ENCODE measurements at regions not wholly inside any gene's neighbourhood (a gene's known extent, or its start where the extent isn't known, plus 50 kb on each side); places are given as distances from the start of the nearest gene placed in this dataset.

DNA sequence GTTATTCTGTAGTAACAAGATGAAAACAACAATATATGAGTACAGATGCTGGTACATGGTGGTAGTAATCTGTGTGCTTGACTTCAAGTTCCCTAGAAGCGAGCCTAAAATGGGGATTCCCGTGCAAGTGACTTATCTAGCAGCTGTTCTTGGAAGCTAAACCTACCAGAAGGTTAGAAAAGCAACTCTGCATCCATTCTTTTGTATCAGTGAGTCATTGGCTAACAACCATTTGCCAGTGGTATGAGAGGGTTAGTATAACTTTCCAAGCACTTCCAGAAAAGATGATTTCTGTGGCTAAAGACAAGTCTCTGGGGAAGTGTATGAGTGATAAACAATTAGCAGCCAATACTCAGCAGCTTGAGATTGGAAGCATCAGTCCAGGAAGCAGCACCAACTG lies 787.7 kb upstream of the CDH6 start:
- Histone ChIP-seq H3K79me1 (ENCODE audit: insufficient read depth, low read depth, low read length, poor library complexity, severe bottlenecking) (no peaks in the 10 kb centered on the region), H3K4me1 (ENCODE audit: insufficient read depth, low read length) (no peaks in the 10 kb centered on the region), H3K14ac (ENCODE audit: insufficient read depth, low read length) (no peak overlapping the region), H3K23ac (ENCODE audit: insufficient read length, low read depth, low read length) (no peak overlapping the region), H2BK12ac (ENCODE audit: insufficient read length, low read depth, low read length) (no peak overlapping the region), H4K8ac (replicated peaks; ENCODE audit: insufficient read length, low read depth, low read length) (no peak overlapping the region), H2BK20ac (ENCODE audit: low read depth, low read length, poor library complexity, severe bottlenecking) (no peak overlapping the region), H2BK5ac (ENCODE audit: insufficient read length, low read length) (no peak overlapping the region), H2BK120ac (ENCODE audit: low read depth, low read length, poor library complexity, severe bottlenecking) (no peak overlapping the region), H3K4me2 (ENCODE audit: insufficient read depth, insufficient read length, low read length) (no peak overlapping the region), H4K5ac (ENCODE audit: insufficient read length, low read depth, low read length) (no peak overlapping the region), H3K27ac (ENCODE audit: insufficient read length, low read depth, low read length) (no peak overlapping the region), H3K9ac (ENCODE audit: extremely low read depth, insufficient read length, low read length) (no peak overlapping the region), H3K18ac (ENCODE audit: insufficient read length, low read depth, low read length) (no peak overlapping the region), H4K20me1 (ENCODE audit: control insufficient read depth, insufficient read depth, insufficient read length) (no peaks in the 10 kb centered on the region), H2AK5ac (ENCODE audit: insufficient read length, low read length) (no peak overlapping the region), H3K56ac (ENCODE audit: insufficient read length, low read depth, low read length) (no peak overlapping the region), H3K9me3 (ENCODE audit: control insufficient read depth, low read depth, low read length) (no peaks in the 10 kb centered on the region), H3K79me2 (ENCODE audit: insufficient read depth, low read length) (no peaks in the 10 kb centered on the region), H3K27me3 (ENCODE audit: insufficient read depth, low read length) (no peaks in the 10 kb centered on the region), H3T11ph (ENCODE audit: low read length) (no peak overlapping the region), H4K91ac (ENCODE audit: insufficient read length, low read depth, low read length) (no peak overlapping the region), H2BK15ac (ENCODE audit: low read depth, low read length) (no peak overlapping the region), H3K4ac (ENCODE audit: low read depth, low read length) (no peak overlapping the region), H2AFZ (ENCODE audit: low read length) (no peak overlapping the region), H3K23me2 (ENCODE audit: insufficient read length, low read depth, low read length, poor library complexity, severe bottlenecking) (no peaks in the 10 kb centered on the region)
- Mint-ChIP-seq H3K4me1 (peaks cover 4 to 7% of the 10 kb centered on the region in 2 experiments), H3K27ac (no peak overlapping the region), H3K9me3 (peaks cover 0 to 4% of the 10 kb centered on the region in 2 experiments; a peak in 1 of 5 replicates), H3K4me3 (no peak overlapping the region), H3K27me3 (ENCODE audit: low read depth) (no peaks in the 10 kb centered on the region), H3K36me3 (ENCODE audit: insufficient read depth in 1 of 3, low read depth in 3 of 3) (peaks cover 0 to 1% (median 0%) of the 10 kb centered on the region in 3 experiments; a peak in 1 of 7 replicates)
- no CpG with 5 or more reads among the region's 2 CpGs for WGBS (ENCODE audit: extremely low coverage, insufficient read length, low lambda C conversion rate)
- TF ChIP-seq, protein P1, sequence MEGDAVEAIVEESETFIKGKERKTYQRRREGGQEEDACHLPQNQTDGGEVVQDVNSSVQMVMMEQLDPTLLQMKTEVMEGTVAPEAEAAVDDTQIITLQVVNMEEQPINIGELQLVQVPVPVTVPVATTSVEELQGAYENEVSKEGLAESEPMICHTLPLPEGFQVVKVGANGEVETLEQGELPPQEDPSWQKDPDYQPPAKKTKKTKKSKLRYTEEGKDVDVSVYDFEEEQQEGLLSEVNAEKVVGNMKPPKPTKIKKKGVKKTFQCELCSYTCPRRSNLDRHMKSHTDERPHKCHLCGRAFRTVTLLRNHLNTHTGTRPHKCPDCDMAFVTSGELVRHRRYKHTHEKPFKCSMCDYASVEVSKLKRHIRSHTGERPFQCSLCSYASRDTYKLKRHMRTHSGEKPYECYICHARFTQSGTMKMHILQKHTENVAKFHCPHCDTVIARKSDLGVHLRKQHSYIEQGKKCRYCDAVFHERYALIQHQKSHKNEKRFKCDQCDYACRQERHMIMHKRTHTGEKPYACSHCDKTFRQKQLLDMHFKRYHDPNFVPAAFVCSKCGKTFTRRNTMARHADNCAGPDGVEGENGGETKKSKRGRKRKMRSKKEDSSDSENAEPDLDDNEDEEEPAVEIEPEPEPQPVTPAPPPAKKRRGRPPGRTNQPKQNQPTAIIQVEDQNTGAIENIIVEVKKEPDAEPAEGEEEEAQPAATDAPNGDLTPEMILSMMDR (conservative IDR thresholded peaks at IDR 0.05): no peak
- no peak for DNase-seq

Data from H9 (cell line).